Inflammatory macrophage treated with lipopolysaccharide for 4 hours (primary cell): ENCODE measurements at regions not wholly inside any gene's neighbourhood (a gene's known extent, or its start where the extent isn't known, plus 50 kb on each side); places are given as distances from the start of the nearest gene placed in this dataset.
"Not testable (repeated sequence)": the region's sequence is repeated elsewhere in the genome, so short reads cannot be mapped to it uniquely, and the experiment has no call there.

Experiments
- DNase-seq: peaks from one replicate; pipeline ENCODE4 v3.0.0-alpha.2; 2020

DNA sequence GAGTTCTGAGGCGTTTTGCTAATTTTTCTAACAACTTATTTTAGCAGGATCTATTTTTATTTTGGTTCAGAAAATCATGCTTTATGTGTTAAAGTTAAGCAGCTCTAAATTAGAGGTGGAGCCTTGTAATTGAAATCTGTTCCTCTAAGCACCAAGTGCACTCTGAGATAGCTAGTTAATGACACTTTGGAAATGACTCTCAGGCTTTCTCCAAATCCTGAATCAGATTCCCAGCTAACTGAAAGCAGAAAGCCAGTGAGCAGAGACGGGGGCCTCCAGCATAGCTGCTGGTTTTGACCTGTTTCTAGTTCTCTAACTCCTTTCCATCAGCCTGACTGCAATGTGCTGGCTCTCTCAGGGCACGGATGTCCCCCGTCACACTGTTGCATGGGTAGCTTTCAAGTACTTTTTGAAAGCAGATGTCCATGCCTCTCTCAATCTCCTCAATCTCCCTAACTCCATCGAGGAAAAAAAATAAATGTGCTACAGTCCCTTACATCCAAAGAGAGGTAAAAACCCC lies 326.5 kb downstream of the SATB2 start:
- DNase-seq: no peak

- no peak for DNase-seq
Observed at GRCh38 chr2:199130501-199130900, 327.2 kb downstream of the SATB2 start.

DNA sequence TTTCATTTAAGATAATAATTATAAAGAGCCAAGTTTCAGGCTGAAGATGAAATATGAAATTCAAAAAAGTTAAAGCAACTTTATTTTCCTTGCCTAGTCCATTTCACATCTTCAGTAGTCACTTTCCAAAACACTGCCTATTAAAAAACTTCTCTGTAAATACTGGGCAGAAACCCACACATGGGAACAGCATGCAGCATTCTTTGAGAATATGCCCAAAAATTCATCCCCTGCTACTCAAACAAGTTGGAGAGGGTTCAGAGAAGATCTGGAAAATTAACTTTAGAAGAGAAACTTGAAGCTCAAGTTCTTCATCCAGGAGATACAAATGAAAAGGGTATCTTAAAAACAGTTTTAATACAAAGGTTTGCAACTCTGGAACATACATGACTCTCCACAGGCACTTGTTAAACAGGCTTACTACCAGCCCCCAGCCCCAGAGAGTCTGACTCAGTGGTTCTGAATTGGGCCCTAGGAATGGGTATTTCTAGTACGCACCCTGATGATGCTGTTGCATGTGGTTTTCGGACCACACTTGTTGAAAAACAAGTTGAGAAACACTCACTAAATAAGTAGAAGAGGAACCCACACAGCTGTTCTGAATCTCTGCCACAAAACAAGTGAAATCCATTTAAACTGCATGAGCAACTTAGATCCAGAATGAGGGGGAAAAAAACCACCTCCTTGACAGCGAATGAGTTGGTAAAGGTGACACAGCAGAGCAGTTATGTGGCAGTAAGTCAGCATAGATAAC lies 329.1 kb downstream of the SATB2 start:
- DNase-seq: no peak

DNA sequence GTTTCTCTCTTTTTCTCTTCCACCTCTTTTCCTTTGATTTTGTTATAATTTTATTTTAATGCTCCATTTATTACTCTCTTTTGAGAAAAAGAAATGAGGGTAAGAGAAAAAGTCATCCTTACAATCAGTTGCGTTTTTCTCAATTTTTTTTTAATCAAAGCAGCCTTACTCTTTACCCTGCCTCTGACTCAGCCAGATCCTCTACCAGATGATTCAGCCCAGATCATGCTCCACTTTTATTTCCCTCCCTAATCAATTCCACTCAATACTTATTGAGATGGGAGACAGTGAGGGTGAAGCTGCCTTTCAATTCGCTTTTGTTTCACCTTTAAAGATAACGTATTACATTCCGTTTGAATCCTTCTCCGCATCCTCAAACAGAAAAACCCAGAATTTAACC lies 337.9 kb downstream of the SATB2 start:
- DNase-seq: no peak

DNA sequence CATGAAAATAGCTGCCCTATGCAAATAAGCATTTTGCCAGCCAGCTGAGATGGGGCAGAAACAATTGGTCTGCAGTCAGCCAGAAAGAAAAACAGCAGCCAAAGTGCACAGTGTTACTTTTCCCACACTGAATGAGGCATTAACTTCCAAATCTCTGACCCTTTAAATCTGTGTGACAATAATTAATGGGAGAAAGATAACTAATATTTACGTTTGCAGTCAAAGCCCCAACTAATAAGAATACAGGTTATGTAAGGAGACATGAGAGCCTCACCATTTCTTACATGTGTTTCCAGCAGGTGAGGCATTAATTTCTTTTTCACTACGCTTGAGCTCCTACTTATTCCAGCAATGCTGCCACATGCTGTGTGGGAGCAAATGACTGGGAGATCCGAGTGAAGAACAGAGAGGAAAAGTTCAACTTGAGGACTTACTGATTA lies 339.0 kb downstream of the SATB2 start:
- DNase-seq: no peak

DNA sequence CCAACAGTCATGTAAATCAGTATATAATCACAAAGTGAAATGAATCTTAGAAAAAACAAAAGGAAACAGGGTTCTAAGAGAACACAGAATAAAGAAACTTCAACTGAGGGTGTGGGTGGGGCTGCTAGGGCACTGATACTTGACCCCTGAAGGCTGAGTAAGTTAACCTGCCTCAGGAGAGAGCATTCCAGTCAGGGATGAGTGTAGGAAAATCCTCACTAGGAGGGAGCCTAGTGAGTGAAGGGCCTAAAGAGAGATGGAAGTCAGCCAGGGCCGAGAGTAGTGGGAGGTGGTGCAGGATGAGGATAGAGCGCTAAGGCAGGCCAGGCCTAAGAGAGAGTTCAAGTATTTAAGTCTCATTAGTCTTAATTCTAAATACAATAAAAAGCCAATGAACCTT lies 342.6 kb downstream of the SATB2 start:
- DNase-seq: no peak

- DNase-seq: no peak
Observed at GRCh38 chr2:199113111-199113510, 344.6 kb downstream of the SATB2 start.

DNA sequence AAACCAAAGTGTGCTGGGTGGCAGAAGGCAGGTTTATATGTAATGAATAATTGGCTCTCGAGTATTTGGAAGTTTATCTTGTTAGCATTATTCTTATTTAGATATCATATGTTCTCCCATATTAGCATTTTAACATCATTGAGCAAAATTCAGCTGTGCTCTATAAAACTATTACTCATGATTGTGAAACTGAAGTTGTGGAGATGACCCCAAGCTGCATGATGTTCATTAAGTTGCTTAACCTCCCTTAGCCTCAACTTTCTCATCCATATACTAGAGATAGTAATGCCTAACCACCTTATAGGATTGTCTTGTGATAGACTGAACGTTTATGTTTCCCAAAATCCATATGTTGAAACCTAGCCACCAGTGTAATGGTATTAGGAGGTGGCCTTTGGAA lies 346.3 kb downstream of the SATB2 start:
- DNase-seq: no peak

DNA sequence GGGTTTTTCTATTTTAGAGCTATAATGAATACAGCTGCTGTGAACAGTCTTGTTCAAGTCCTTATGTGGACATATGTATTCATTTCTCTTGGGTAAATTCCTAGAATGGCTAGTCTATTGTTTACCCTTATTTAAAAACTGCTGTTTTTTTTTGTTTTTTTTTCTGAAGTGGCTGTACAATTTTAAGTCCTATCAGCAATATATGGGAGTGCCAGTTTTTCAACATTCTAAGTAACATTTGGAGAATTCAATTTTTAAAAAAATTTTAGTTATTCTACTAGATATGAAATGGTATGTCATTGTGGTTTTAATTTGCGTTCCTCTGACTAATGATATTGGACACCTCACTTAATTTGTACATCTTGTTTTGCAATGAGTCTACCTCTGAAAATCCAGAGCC lies 349.7 kb downstream of the SATB2 start:
- DNase-seq: no peak

DNA sequence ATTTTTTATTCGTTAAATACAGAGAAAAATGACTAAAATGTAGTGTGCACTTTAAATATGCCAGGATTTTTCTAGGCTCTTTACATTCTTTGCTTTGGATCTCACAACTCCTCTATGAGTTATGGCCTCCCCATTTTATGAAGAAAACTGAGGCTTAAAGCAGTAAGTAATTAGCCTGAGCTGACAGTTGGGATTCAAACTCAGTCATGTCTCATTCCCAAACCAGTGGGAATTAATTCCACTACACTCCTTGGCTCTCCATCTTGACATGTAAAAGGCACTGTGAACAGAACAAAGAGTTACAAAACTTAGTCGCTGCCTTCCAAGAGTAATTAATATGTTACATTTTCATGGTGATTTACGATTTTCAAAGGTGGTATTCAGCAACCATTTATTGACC lies 351.9 kb downstream of the SATB2 start:
- no peak for DNase-seq

DNA sequence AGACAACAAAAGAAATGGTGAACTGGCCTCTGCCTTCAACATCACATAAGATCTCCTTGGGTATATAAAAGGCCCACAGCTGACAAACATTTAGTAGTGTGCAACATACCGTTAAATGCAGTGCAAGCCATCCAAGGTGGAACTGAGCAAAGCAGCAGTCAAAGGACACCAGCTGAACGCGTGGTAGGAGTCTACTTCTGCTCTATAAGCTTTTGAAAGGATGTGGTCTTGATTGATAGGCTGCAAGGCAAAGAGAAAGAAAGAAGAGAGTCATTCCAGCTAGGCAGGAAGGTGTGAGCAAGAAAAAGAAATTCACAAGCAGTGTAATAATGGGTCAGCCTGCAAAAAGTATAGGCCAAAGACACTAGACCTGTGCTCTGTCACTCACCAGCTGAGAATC lies 356.3 kb downstream of the SATB2 start:
- no peak for DNase-seq

- no peak for DNase-seq
Observed at GRCh38 chr2:199100326-199101110, 357.2 kb downstream of the SATB2 start.

- no peak for DNase-seq
Observed at GRCh38 chr2:199092419-199092818, 365.3 kb downstream of the SATB2 start.

- DNase-seq: no peak
Observed at GRCh38 chr2:199085261-199085660, 372.5 kb downstream of the SATB2 start.

DNA sequence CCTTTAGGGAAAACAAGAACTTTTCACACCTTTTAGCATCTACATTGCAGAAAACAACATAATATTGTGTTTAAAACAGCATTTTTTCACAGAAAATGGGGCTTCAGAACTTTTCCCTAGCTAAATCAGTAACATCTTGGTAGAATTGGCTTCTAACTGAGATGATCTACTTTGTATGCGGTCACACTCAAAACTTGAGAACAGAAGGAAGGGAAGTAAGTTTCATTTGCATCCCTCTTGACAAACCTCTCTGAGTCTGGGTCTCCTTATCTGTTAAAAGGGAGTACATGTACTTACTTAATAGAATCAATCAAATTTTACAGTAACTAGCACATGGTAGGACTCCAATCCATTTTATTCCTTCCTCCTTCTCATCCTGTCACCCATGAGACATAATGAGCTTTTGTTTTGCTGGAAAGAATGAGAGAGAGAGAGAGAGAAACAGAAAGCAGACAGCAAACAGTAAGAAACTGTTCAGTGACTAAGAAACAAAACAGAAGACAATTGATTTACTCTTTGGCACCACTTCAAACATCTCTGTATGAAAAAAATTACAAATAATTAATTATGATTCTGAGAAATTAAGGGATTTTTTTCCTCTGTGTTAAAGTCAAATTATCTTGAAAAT lies 387.3 kb downstream of the SATB2 start:
- no peak for DNase-seq

GRCh38 chr2:199064201-199064600 lies 393.5 kb downstream of the SATB2 start:
- no peak for DNase-seq

DNA sequence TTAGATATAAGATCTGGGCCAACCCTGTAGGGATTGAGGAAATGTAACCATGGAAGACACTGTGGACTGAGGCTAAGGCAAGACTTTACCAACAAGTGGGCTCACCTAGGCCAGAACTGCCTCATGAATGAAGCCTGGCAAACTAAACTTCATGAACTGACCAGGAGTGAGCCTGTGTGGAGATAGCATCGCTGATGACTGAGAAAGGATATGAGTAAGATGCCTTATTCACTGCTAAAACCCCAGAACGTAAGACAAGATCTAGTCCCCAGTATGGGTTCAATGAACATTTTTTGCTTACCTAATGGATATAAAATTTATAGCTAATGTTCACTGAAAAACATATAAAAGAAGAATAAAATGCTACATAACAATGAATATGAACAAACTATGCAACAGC lies 399.8 kb downstream of the SATB2 start:
- no peak for DNase-seq

DNA sequence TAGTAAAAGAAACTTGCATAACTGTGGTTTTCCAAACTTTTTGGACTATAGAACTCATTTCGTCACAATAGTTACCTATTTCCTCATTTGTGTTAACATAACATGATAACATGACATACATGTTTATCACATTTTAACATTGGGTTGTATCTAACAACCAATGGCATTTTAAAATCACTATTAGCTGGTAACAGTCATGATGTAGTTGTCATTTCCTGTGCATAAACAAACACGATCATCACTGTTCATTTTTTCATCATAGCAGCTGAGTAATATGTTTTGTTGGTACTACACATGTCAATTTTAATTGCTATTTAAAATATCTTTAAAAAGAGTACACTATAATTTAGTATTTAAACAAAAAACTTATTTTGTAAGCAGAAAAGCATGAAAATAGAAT lies 402.4 kb downstream of the SATB2 start:
- DNase-seq: no peak

DNA sequence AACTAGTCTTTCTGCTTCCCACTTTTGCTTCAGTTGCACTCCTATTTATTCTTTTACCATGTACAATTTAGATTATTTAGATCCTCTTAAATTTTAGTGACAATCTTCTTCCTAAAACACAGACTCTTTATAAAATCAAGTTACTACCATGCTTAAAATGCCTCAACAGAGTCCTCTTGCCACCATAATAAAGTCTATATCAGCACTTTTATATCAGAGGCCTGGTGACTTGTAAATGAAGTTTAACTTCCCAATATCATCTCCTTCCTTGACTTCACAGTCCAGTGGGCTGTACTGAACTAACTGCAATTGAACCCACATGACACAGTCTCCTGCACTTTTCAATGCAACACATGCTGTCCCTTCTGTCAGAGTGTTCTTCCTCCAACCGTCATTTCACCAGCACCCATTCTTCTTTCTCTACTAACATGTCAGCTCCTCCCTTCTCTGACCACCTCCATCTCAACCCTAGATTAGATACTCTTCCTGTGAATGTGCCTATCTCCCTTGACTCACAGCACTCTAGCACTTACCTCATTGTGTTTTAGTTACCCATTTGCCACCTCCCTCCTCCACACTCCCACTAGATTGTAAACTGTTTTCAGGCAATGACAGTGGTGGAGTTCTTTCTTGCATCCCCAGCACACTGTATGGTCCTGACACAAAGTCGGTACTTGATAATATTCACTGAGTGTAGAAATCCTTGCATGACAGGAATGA lies 414.9 kb downstream of the SATB2 start:
- DNase-seq: no peak

GRCh38 chr2:199040522-199040921 lies 417.2 kb downstream of the SATB2 start:
- no peak for DNase-seq

DNA sequence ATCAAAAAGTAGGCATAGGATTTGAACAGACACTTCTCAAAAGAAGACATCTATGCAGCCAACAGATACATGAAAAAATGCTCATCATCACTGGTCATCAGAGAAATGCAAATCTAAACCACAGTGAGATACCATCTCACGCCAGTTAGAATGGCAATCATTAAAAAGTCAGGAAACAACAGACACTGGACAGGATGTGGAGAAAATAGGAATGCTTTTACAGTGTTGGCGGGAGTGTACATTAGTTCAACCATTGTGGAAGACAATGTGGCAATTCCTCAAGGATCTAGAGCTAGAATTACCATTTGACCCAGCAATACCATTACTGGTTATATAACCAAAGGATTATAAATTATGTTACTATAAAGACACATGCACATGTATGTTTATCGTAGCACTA lies 424.0 kb downstream of the SATB2 start:
- DNase-seq: not testable (repeated sequence)

DNA sequence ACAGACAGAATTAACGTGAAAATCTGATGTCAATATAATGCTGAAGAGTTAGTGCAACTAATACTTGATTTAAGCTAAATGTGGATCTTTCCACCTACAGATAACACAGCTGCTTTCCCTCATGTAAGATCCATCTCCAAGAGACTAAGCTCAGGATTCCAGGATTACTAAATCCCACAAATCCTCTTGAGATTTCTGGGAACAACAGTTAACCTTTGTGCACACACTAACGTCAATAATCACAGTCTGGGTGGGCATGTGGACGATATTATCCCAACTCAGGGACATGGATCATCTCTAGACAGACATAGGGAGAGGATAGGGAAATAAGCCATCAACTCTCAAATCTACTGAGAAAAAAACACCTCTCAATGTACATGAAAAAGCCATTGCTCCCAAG lies 432.6 kb downstream of the SATB2 start:
- DNase-seq: no peak

- no peak for DNase-seq
Observed at GRCh38 chr2:199024224-199024623, 433.5 kb downstream of the SATB2 start.
